ENCODE measurements at regions not wholly inside any gene's neighbourhood (a gene's known extent, or its start where the extent isn't known, plus 50 kb on each side); places are given as distances from the start of the nearest gene placed in this dataset.

DNA sequence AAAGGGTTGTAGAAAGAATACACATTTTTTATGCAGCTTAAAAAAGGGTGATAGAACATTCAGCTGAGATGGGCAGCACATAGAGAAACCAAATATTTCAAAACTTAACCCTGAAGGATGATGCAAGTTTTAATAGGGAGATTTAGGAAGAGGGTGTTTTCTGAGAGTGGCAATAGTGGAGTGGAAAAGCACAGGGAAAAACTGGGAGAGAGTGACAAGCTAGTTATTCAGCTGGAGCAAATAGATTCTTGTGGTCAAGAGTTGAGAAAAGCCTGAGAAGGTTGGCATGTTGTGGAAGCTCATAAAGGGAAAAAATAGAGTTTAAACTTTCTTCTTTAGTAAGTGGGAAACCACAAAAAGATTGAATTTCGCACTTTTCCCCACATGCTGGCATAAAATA lies 359.6 kb upstream of the PITX2 start:
- TF ChIP-seq, protein P1, sequence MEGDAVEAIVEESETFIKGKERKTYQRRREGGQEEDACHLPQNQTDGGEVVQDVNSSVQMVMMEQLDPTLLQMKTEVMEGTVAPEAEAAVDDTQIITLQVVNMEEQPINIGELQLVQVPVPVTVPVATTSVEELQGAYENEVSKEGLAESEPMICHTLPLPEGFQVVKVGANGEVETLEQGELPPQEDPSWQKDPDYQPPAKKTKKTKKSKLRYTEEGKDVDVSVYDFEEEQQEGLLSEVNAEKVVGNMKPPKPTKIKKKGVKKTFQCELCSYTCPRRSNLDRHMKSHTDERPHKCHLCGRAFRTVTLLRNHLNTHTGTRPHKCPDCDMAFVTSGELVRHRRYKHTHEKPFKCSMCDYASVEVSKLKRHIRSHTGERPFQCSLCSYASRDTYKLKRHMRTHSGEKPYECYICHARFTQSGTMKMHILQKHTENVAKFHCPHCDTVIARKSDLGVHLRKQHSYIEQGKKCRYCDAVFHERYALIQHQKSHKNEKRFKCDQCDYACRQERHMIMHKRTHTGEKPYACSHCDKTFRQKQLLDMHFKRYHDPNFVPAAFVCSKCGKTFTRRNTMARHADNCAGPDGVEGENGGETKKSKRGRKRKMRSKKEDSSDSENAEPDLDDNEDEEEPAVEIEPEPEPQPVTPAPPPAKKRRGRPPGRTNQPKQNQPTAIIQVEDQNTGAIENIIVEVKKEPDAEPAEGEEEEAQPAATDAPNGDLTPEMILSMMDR (conservative IDR thresholded peaks at IDR 0.05), result no peak
- Mint-ChIP-seq H3K36me3 (no peaks in the 10 kb centered on the region), H3K9me3 (no peaks in the 10 kb centered on the region), H3K27ac (no peak overlapping the region), H3K4me1 (ENCODE audit: unreplicated experiment) (no peaks in the 10 kb centered on the region), H3K4me3 (no peak overlapping the region), H3K27me3 (no peaks in the 10 kb centered on the region)
- no peak for DNase-seq (ENCODE audit: extremely low spot score, unreplicated experiment)

DNA sequence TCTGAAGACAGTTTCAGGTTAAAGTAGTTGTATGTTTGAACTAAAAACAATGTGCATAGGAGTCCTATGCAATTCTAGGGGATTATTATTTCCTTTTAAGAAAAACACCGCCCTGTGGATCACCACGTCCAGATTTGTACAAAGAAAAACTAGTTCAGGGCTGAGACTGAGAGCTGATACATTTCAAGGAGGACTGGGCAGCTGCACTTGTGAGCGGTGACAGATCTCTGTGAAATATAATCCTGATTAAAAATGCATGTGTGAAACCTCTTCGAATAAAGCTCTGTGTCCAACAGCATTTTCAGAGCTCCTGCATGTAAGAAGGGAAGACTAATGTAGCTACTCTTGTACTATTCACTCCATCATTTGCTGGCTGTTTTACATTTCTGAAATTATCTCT lies 365.8 kb upstream of the PITX2 start:
- H3K4me3 Mint-ChIP-seq, result no peak overlapping the region
- H3K4me1 Mint-ChIP-seq (ENCODE audit: unreplicated experiment), result no peaks in the 10 kb centered on the region
- H3K9me3 Mint-ChIP-seq, result no peaks in the 10 kb centered on the region
- DNase-seq (ENCODE audit: extremely low spot score, unreplicated experiment), result no peak
- H3K36me3 Mint-ChIP-seq, result no peaks in the 10 kb centered on the region
- H3K27me3 Mint-ChIP-seq, result no peaks in the 10 kb centered on the region
- H3K27ac Mint-ChIP-seq, result no peak overlapping the region
- TF ChIP-seq, protein P1 (conservative IDR thresholded peaks at IDR 0.05), result no peak

DNA sequence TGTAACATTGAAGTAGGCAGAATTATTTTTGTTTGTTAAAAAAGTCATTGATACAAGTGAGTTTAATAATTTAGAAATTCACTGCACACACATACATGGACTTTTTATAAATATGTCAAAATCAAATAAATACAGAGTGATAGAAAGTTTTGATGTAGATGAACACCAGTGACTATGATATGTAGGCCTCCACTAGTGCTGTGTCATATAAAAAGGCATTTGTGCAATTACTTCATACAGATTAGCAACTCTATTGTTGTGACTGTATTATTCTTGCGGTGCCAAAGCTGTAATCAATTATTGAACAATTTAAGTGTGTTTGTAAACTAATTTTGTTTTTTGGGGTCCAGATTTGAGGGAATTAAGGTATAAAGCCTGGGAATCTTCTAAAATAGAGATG lies 366.2 kb upstream of the PITX2 start:
- H3K27ac Mint-ChIP-seq, result no peak overlapping the region

DNA sequence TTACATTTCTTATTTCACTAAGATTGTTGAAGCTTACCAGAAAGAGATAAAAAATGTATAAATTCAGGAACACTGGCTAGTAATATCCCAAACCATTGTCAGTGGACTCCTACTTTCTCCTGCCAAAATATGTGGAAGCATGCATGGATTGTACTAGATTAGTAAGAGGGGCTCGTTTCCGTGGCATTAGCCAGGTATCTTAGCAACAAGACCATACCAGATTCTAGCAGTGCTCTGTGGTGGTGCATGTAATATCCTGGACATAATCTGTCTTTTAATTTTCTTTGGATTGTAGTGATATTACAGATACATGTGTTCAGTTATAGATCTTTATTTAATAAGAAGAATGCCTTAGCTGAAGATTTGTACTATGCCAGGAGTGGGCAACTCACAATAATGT lies 371.9 kb upstream of the PITX2 start:
- Mint-ChIP-seq H3K27ac (no peak overlapping the region), H3K36me3 (no peaks in the 10 kb centered on the region), H3K9me3 (no peaks in the 10 kb centered on the region), H3K4me3 (no peak overlapping the region), H3K27me3 (no peaks in the 10 kb centered on the region), H3K4me1 (ENCODE audit: unreplicated experiment) (no peaks in the 10 kb centered on the region)
- DNase-seq (ENCODE audit: extremely low spot score, unreplicated experiment), result no peak
- TF ChIP-seq, protein P1 (conservative IDR thresholded peaks at IDR 0.05), result no peak

More for the DNA sequence above, 366.2 kb upstream of the PITX2 start:
- Mint-ChIP-seq H3K4me3 (no peak overlapping the region), H3K4me1 (ENCODE audit: unreplicated experiment) (no peaks in the 10 kb centered on the region), H3K9me3 (no peaks in the 10 kb centered on the region), H3K36me3 (no peaks in the 10 kb centered on the region), H3K27me3 (no peaks in the 10 kb centered on the region)
- no peak for DNase-seq (ENCODE audit: extremely low spot score, unreplicated experiment)
- TF ChIP-seq, protein P1 (conservative IDR thresholded peaks at IDR 0.05), result no peak

DNA sequence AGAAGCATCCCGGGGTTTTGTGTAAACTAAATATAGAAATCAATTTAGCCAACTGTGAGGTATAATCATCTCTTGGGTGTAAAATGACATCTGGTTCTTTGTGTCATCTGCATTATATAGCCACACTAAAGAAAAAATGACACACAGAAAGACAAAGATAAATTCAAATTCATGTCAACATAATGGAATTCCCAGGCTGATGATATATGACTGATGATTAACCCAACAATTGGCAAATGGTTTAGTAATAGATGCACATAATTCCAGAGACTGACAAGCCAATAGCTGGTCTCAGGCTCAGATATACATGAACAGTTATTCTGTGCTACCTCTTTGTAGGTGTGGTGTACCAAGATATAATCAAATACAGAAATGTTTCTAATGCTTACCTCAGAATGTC lies 375.4 kb upstream of the PITX2 start:
- H3K27ac Mint-ChIP-seq, result no peak overlapping the region
- no peaks in the 10 kb centered on the region for H3K36me3 Mint-ChIP-seq
- no peak overlapping the region for H3K4me3 Mint-ChIP-seq
- no peak for DNase-seq (ENCODE audit: extremely low spot score, unreplicated experiment)
- no peaks in the 10 kb centered on the region for H3K4me1 Mint-ChIP-seq (ENCODE audit: unreplicated experiment)
- no peaks in the 10 kb centered on the region for H3K27me3 Mint-ChIP-seq
- no peaks in the 10 kb centered on the region for H3K9me3 Mint-ChIP-seq
- TF ChIP-seq, protein P1 (conservative IDR thresholded peaks at IDR 0.05), result no peak

DNA sequence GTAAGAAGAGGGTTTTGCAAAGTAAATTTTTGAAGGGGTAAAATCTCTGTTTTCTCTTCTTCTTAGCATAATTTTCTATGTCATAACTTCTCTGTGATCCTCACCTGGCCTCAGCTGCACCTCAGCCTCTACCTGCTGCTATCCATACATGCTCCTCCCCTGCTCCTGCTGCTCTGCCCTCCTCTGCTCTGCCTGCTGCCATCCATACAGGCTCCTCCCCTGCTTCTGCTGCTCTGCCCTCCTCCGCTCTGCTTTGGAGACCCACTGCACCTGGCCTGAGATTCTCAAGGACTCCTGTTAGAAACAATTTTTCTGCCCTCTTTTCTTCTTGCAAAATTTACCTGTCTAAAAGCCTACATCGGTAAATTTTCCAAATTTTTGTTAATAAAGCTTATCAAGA lies 388.6 kb upstream of the PITX2 start:
- H3K9me3 Mint-ChIP-seq, result no peaks in the 10 kb centered on the region
- TF ChIP-seq, protein P1 (conservative IDR thresholded peaks at IDR 0.05), result no peak
- H3K4me1 Mint-ChIP-seq (ENCODE audit: unreplicated experiment), result no peaks in the 10 kb centered on the region
- H3K27ac Mint-ChIP-seq, result no peak overlapping the region
- no peak for DNase-seq (ENCODE audit: extremely low spot score, unreplicated experiment)
- H3K27me3 Mint-ChIP-seq, result no peaks in the 10 kb centered on the region
- no peak overlapping the region for H3K4me3 Mint-ChIP-seq
- H3K36me3 Mint-ChIP-seq, result no peaks in the 10 kb centered on the region

Measured in type B pancreatic cell (in vitro differentiated cells).